Tibial artery (tissue), 4 donors: ENCODE measurements at regions not wholly inside any gene's neighbourhood (a gene's known extent, or its start where the extent isn't known, plus 50 kb on each side); places are given as distances from the start of the nearest gene placed in this dataset.

ENCODE experiments used
- DNase-seq, 2 donors: peaks; one replicate each; pipeline ENCODE4 v3.0.0-alpha.2; 2019
- H3K27ac ChIP-seq, 2 donors: fragments of 200-600 bp; sonication (generic) in 1 of 2; 1 replicate in 1 of 2; 2 replicates in 1 of 2; pipeline ENCODE4 v1.5.1; 2018 to 2019; ENCODE audit warnings: mild to moderate bottlenecking in 1 of 2
- H3K27me3 ChIP-seq, 2 donors: fragments of 200-600 bp; sonication (generic) in 1 of 2; one replicate each; pipeline versions ENCODE4 v1.5.1 to v1.6.0; 2016 to 2019
- H3K36me3 ChIP-seq, 3 donors: fragments of 200-600 bp; sonication (generic) in 2 of 3; one replicate each; pipeline ENCODE4 v1.5.1; 2016 to 2019; ENCODE audit warnings: mild to moderate bottlenecking in 2 of 3
- H3K4me1 ChIP-seq, 4 donors: fragments of 200-600 bp; sonication (generic) in 2 of 4; 1 replicate in 3 of 4; 2 replicates in 1 of 4; pipeline ENCODE4 v1.5.1; 2016 to 2019
- H3K4me3 ChIP-seq, 2 donors: fragments of 200-600 bp; sonication (generic) in 1 of 2; 1 replicate in 1 of 2; 2 replicates in 1 of 2; pipeline ENCODE4 v1.5.1; 2018 to 2019; ENCODE audit warnings: mild to moderate bottlenecking in 2 of 2
- H3K9me3 ChIP-seq, 3 donors: fragments of 200-600 bp; sonication (generic) in 1 of 3; one replicate each; pipeline ENCODE4 v1.5.1; 2016 to 2019
- CTCF ChIP-seq, 2 experiments: fragments of 200-600 bp in 1 of 2; fragments of 450-650 bp in 1 of 2; IDR thresholded peaks; one replicate each; pipeline ENCODE4 v1.5.1; 2017 to 2019; ENCODE audit warnings: antibody characterized with exemption in 2 of 2, mild to moderate bottlenecking in 1 of 2, moderate library complexity in 1 of 2
- intact Hi-C: fragments of 100-400 bp; cut with DNase I; formaldehyde crosslinking; loops from one replicate; pipeline ENCODE4 v1.15.0; 2023; ENCODE audit warnings: low total_unique reads

GRCh38 chr7:34396437-34397064, 261.5 kb upstream of the NPSR1 start:
- Histone ChIP-seq H3K36me3 (no peaks in the 10 kb centered on the region), H3K9me3 (peaks cover 0 to 5% (median 0%) of the 10 kb centered on the region in 3 donors), H3K4me3 (no peak overlapping the region), H3K27ac (no peak overlapping the region), H3K27me3 (no peaks in the 10 kb centered on the region), H3K4me1 (no peaks in the 10 kb centered on the region)
- DNase-seq: no peak
- TF ChIP-seq CTCF (IDR thresholded peaks at IDR 0.05): no peak
- intact Hi-C loops: no loop called here

- Histone ChIP-seq H3K4me3 (no peak overlapping the region), H3K27me3 (no peaks in the 10 kb centered on the region), H3K27ac (no peak overlapping the region), H3K9me3 (peaks cover 0 to 7% (median 0%) of the 10 kb centered on the region in 3 donors), H3K36me3 (no peaks in the 10 kb centered on the region), H3K4me1 (no peaks in the 10 kb centered on the region)
- no peak for DNase-seq
- no peak for TF ChIP-seq CTCF (IDR thresholded peaks at IDR 0.05)
- intact Hi-C loops: no loop called here
These were observed 256.2 kb upstream of the NPSR1 start for GRCh38 chr7:34401776-34402175.

GRCh38 chr7:34406848-34407530, 251.0 kb upstream of the NPSR1 start:
- intact Hi-C loops: no loop called here
- no peak for DNase-seq
- no peak for TF ChIP-seq CTCF (IDR thresholded peaks at IDR 0.05)
- Histone ChIP-seq H3K27ac (no peak overlapping the region), H3K36me3 (no peaks in the 10 kb centered on the region), H3K4me3 (no peak overlapping the region), H3K9me3 (no peaks in the 10 kb centered on the region), H3K27me3 (no peaks in the 10 kb centered on the region), H3K4me1 (no peaks in the 10 kb centered on the region)

DNA sequence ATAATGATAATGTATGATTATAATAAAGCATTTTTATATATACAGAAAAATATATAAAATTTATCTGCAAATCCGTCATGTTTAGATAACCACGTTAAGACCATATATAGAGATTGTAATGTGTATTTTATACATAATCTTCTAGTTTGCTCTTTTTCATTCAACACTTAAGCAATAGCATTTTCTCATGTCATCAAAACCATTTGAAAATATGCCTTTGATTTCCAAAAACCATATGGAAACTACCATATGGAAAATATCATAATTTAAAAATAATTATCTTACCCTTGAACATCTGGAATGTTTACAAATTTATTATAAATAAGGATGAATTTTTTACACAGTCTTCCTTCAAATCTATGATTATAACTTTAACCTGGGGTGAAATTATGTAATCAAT, 250.4 kb upstream of the NPSR1 start:
- no peak overlapping the region for H3K4me3 ChIP-seq
- no peaks in the 10 kb centered on the region for H3K36me3 ChIP-seq
- no peaks in the 10 kb centered on the region for H3K4me1 ChIP-seq
- no peak overlapping the region for H3K27ac ChIP-seq
- H3K27me3 ChIP-seq: no peaks in the 10 kb centered on the region
- DNase-seq: no peak
- H3K9me3 ChIP-seq: no peaks in the 10 kb centered on the region
- no peak for TF ChIP-seq CTCF (IDR thresholded peaks at IDR 0.05)
- intact Hi-C loops: no loop called here

DNA sequence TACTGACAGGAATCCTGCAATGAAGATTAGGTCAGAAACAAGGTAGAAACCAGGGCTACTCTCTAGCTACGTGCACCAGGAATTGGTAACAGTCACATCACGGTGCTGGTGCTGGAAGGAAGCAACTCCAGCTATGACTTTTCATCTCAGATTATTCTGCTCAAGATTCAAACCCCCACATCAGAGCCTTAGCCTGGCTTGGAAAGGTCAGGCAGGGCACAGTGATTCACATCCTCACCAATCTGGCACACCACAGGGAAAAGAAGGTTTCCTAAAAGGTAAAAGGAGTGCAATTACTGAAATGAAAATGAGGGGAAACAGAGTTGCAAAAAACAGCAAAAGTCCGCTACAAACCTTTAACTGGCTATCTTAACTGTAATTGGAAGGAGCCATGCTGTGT, 240.2 kb upstream of the NPSR1 start:
- H3K27ac ChIP-seq: no peak overlapping the region
- no peaks in the 10 kb centered on the region for H3K4me1 ChIP-seq
- H3K27me3 ChIP-seq: no peaks in the 10 kb centered on the region
- TF ChIP-seq CTCF (IDR thresholded peaks at IDR 0.05): no peak
- intact Hi-C loops: no loop called here
- DNase-seq: no peak
- no peaks in the 10 kb centered on the region for H3K9me3 ChIP-seq
- no peaks in the 10 kb centered on the region for H3K36me3 ChIP-seq
- H3K4me3 ChIP-seq: no peak overlapping the region
